H1 (cell line): ENCODE measurements at regions not wholly inside any gene's neighbourhood (a gene's known extent, or its start where the extent isn't known, plus 50 kb on each side); places are given as distances from the start of the nearest gene placed in this dataset.

ENCODE experiments used
- CHD1 ChIP-seq: IDR thresholded peaks from 2 replicates; pipeline ENCODE4 v1.6.1; 2012; ENCODE audit warnings: low read depth, low read length, improper control_type of control experiment
- POLR2A ChIP-seq, 2 experiments: IDR thresholded peaks; 1 replicate in 1 of 2; 2 replicates in 1 of 2; pipeline ENCODE4 v1.6.1; 2011; ENCODE audit warnings: low read depth in 2 of 2, low read length in 2 of 2, mild to moderate bottlenecking in 2 of 2; ENCODE audit errors: control extremely low read depth in 1 of 2
- TF ChIP-seq, protein P1 (sequence below): IDR thresholded peaks from 2 replicates; pipeline ENCODE4 v1.6.1; 2012; ENCODE audit warnings: low read length, inconsistent platforms

DNA sequence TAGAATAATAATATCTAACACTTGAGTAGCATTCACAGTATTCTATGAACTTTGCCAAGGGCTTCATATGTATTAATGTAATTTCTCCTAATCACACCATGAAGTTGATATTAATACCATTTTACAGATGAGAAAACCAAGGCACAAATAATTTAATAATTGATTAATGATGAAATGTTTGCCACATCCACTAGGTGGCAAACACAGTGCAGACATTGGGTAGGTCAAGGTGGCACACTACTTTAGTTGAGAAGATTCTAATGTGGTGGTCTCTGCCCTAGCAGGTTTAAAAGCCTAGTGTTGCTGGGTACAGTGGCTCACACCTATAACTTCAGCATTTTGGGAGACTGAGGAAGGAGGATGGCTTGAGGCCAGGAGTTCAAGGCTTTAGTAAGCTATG, 412.4 kb downstream of the SUCLA2 start:
- TF ChIP-seq POLR2A (IDR thresholded peaks at IDR 0.05; ENCODE audit: control extremely low read depth in 1 of 2, low read depth in 2 of 2, low read length in 2 of 2) (no peak), CHD1 (no peak)
- TF ChIP-seq, protein P1, sequence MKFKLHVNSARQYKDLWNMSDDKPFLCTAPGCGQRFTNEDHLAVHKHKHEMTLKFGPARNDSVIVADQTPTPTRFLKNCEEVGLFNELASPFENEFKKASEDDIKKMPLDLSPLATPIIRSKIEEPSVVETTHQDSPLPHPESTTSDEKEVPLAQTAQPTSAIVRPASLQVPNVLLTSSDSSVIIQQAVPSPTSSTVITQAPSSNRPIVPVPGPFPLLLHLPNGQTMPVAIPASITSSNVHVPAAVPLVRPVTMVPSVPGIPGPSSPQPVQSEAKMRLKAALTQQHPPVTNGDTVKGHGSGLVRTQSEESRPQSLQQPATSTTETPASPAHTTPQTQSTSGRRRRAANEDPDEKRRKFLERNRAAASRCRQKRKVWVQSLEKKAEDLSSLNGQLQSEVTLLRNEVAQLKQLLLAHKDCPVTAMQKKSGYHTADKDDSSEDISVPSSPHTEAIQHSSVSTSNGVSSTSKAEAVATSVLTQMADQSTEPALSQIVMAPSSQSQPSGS = no peak
